Mucosa of descending colon (tissue), 3 donors: ENCODE measurements at regions not wholly inside any gene's neighbourhood (a gene's known extent, or its start where the extent isn't known, plus 50 kb on each side); places are given as distances from the start of the nearest gene placed in this dataset.

ENCODE experiments used
- ATAC-seq: fragments of 200-7000 bp; cut with Tn5 transposase; one replicate; pipeline ENCODE4 v1.9.1; 2020; ENCODE audit warnings: mild to moderate bottlenecking, moderate library complexity
- DNase-seq, 3 donors: peaks; one replicate each; pipeline ENCODE4 v3.0.0-alpha.2; 2020
- H3K36me3 ChIP-seq: fragments of 200-600 bp; one replicate; pipeline ENCODE4 v1.8.0; 2021; ENCODE audit warnings: low read depth, mild to moderate bottlenecking
- H3K4me1 ChIP-seq: fragments of 200-600 bp; one replicate; pipeline ENCODE4 v1.8.0; 2021; ENCODE audit warnings: low read depth, mild to moderate bottlenecking
- H3K4me3 ChIP-seq: fragments of 200-600 bp; one replicate; pipeline ENCODE4 v1.8.0; 2021; ENCODE audit warnings: mild to moderate bottlenecking
- H3K9me3 ChIP-seq: fragments of 200-600 bp; one replicate; pipeline ENCODE4 v1.8.0; 2021; ENCODE audit warnings: mild to moderate bottlenecking
- CTCF ChIP-seq: fragments of 200-600 bp; IDR thresholded peaks from one replicate; pipeline ENCODE4 v1.8.0; 2022; ENCODE audit warnings: antibody characterized with exemption, mild to moderate bottlenecking
- intact Hi-C, 2 donors: fragments of 100-400 bp; cut with DNase I in 1 of 2; cut with micrococcal nuclease in 1 of 2; formaldehyde crosslinking; loops; one replicate each; pipeline versions ENCODE4 v1.11.0 to v1.11.1; 2022; cut with DNase I, micrococcal nuclease
- donor health status: DM: no; HTN: no; CAD: no; lungs with moderate emphysema.
- donor health status: DM: no; HTN: no; CAD: no.
- donor health status: DM: no; HTN: yes; CAD: no.

DNA sequence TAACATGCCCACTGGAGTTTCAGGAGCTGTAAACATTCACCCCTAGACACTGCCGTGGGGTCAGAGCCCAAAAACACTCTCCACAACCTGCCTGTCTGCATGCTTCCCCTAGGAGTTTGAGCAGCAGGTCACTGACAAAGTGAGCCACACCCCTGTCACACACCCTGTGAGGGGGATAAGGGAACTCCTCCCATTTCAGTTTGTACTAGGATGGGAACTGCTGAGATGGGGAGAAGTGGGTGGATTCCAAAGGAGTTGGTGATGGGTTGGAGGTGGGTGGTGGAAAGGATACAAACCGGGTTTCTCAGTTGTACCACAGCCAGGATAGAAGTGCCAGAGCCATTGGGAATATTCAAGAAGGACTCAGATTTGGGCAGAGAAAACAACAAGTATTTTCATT lies 140.2 kb downstream of the MIS18A start:
- DNase-seq, result no peak

DNA sequence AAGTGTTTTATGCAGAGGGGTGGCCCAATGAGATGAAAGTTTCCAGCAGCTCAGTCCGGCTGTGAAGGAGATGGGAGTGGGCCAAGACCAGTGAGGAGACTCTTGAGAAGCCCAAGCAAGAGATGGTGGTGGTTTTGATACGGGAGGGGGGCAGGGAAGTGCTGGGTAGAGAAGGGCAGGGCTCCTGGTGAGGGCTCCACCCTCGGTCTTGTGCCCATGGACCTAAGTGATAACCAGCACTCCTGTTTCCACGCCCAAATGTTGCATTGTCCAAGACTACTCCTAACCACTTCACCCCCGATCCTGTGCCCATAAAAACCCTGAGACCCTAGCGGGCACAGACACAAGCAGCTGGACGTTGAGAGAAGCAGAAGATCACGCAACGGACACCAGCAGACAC lies 140.9 kb downstream of the MIS18A start:
- intact Hi-C loops, result no loop called here

More for the DNA sequence above, 140.2 kb downstream of the MIS18A start:
- no peak for ATAC-seq
- Histone ChIP-seq H3K4me1 (no peaks in the 10 kb centered on the region), H3K4me3 (no peak overlapping the region), H3K9me3 (no peaks in the 10 kb centered on the region), H3K36me3 (no peaks in the 10 kb centered on the region)
- TF ChIP-seq CTCF, result no peak
- intact Hi-C loops, result no loop called here

DNA sequence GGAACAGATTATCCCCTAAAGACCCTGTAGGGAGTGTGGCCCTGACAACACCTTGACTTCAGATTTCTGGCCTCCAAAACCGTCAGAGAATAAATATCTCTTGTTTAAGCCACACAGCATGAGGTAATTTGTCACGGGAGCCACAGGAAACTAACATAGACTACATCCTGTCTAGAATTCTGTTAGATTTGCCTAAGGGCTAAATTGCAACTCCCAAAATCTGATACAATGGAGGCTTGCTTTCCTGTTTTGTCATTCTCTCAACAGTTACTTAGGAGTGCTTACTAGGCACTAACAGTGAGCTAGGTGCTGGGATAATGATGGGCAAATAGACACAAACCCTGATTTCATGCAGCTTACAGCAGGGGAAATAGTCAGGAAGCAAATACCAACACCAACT lies 141.6 kb downstream of the MIS18A start:
- Histone ChIP-seq H3K4me1 (no peaks in the 10 kb centered on the region), H3K9me3 (no peaks in the 10 kb centered on the region), H3K4me3 (no peak overlapping the region), H3K36me3 (no peaks in the 10 kb centered on the region)
- no peak for TF ChIP-seq CTCF
- intact Hi-C loops, result no loop called here
- no peak for DNase-seq
- no peak for ATAC-seq

More for the DNA sequence above, 140.9 kb downstream of the MIS18A start:
- ATAC-seq, result no peak
- H3K4me3 ChIP-seq, result no peak overlapping the region
- H3K9me3 ChIP-seq, result no peaks in the 10 kb centered on the region
- no peak for TF ChIP-seq CTCF
- DNase-seq, result no peak
- H3K36me3 ChIP-seq, result no peaks in the 10 kb centered on the region
- no peaks in the 10 kb centered on the region for H3K4me1 ChIP-seq

DNA sequence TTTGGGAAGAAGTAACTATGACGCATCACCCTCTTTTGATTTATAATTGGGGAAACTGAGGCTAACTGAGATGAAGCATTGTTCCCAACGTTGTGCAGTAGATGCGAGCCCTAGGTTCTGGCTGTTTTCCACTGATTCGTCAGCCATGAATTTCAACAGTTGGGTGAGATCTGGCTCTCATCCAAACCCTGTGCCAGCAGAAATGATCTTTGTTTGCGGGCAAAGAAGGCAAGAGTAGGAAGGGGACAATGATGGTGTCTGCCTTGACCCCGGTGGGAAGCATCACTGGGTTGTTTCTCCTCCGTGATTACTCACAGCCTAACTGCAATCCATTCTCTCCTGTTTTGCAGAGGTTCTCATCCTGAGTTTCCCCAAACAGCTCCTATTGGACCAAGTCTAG lies 142.3 kb downstream of the MIS18A start:
- TF ChIP-seq CTCF, result no peak
- Histone ChIP-seq H3K4me3 (no peak overlapping the region), H3K4me1 (no peaks in the 10 kb centered on the region), H3K9me3 (no peaks in the 10 kb centered on the region), H3K36me3 (no peaks in the 10 kb centered on the region)
- no peak for ATAC-seq
- no peak for DNase-seq
- intact Hi-C loops, result no loop called here

DNA sequence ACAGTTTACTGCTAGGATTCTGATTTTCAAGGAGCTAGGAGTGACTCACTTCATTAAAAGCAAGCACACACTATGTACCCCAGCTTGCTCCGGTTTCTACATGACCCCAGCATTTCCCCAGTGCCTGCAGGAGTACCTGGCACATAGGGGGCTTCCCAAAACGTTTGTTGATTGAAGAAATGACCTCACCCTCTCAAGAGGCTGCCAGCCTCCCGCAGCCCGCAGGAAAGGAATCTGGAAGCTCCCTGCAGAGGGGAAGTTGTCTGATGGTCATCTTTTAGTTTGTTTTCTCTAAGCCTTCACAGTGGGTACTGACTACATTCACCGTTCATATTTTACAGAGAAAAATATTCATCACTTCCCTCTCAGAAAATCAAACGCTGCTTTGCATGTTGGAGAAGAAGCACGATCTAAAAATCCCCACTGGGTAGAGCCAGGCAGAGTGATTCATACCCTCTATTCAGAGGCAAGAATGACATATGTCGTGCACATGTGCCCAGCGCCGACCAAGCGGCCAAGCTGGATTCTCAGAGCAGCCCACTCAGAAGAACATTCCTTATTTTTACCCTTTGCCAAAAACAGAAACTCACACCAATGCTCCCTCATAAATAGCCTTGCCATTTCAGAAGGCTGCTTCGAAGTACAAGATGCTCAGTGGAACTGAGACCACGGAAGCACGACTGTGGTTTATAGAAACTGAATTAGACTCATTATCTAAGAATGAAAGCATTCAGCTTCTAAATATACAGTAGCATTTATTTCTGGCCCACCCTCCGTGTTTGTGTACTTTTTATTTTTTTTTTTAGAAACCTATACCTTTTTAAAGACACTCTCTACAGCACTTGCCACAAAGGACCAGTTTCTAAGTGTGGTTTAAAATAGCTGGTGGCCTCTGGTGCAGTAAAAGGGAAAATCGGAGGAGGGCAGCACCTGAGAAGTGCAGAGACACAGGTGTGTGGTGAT lies 143.2 kb downstream of the MIS18A start:
- ATAC-seq (no peak), DNase-seq (no peak)
- intact Hi-C loops, result no loop called here
- Histone ChIP-seq H3K9me3 (no peaks in the 10 kb centered on the region), H3K36me3 (no peaks in the 10 kb centered on the region), H3K4me1 (no peaks in the 10 kb centered on the region), H3K4me3 (no peak overlapping the region)
- TF ChIP-seq CTCF, result no peak
